Tongue (tissue), 1 donor: ENCODE measurements at regions not wholly inside any gene's neighbourhood (a gene's known extent, or its start where the extent isn't known, plus 50 kb on each side); places are given as distances from the start of the nearest gene placed in this dataset.
A peak's percentile ranks its signal among the peaks of the same experiment; 100 is the strongest.

Experiments used
- DNase-seq: peaks from one replicate; pipeline ENCODE4 v3.0.0-alpha.2; 2015

- peak; percentile 68 for DNase-seq
Observed at GRCh38 chr5:74316064-74316603, 324.4 kb downstream of the ENC1 start.

- no peak for DNase-seq
Observed at GRCh38 chr5:74314906-74315305, 325.6 kb downstream of the ENC1 start.

DNA sequence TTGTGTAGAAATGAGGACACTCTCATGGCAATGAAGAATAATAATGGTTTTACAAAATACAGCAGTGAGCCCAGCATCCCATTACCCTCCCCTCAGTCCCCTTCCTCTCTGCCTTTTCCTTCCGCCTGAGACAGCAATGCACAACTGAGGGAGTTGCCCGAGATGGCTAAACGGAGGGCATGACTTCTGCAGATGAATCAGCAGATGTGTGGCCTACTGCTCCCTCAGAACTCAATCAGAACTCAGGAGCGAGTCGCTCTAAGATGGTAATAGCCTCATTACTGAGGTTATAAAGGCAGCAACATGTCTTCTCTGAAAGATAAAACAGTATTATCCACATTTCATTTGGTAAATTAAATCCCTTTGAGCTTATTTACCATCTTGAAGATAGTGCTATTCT is 326.6 kb downstream of the ENC1 start:
- DNase-seq = no peak

DNA sequence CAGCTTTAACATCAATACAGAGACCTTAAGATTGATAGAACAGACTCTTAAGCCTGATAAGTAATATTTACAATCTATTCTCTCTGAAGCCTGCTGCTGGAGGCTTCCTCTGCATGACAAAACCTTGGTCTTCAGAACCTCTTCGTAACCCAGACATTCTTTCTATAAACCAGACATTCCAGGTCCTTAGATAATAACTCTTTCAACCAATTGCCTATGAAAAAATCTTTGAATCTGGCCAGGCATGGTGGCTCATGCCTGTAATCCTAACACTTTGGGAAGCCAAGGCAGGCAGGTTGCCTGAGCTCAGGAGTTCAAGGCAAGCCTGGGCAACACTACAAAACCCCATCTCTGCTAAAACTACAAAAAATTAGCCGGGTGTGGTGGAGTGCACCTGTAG is 327.8 kb downstream of the ENC1 start:
- no peak for DNase-seq

GRCh38 chr5:74311961-74312360 is 328.6 kb downstream of the ENC1 start:
- DNase-seq = no peak

DNA sequence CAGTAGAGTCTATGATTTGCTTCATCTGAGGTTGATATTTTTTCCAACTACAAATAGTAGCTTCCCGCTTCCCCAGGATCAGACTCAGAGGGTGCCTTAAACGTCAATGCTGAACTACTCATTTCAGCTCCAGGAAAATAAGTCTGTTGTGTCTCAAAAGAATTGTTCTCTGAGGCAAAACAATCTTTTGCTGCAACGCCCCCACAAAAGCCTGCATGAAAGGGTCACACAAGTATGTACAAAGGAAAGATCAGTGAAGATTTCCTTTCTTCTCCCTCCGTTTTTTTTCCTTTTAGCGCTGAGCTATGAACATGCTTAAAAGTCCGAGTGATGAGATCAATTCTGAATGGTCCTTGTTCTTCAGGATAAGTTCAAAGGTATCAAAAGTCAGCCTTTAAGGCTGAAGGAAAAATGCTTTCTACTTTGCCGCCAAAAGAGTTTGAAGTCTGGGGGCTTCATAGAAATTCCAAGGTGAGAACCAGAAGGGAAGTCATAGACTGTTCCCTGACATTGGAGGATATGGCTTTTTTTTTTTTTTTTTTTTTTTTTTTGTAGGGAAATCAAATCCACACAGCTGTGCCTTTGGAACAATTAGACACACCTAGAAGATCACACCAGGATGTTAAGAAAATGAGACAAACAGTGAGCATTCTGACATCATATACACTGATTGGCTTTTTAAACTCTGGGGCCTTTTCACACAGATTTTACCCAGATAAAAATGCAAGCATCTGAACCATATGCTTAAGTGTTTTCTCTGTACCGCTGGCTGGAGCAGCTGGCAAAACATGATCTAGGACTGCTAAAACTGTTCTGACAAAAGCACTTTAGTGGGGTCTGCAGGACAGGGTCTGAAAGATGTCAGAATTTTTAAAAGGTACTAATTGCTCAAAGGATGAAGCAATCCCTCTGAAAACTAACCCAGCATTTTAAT is 329.3 kb downstream of the ENC1 start:
- DNase-seq = peak; percentile 72

GRCh38 chr5:74310386-74310785 is 330.1 kb downstream of the ENC1 start:
- peak; percentile 36 for DNase-seq

DNA sequence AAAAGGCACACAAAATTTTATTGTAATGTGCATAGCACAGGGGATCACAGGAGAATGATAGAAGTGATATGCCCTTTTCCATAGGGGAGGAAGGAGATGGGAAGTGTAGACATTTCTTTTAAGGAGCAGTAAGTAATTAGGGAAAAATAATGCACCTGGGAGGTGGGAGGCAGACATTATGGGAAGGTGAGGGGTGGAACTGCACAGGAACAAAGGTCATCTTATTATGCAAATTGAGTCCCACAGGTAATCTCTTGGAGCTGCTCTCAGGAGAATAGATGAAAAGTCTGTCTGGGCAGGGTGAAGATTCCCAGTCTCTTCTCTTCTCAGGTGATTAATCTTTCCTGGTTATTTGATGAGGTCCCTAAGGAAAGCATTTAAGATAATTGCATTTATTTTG is 331.5 kb downstream of the ENC1 start:
- DNase-seq = no peak

DNA sequence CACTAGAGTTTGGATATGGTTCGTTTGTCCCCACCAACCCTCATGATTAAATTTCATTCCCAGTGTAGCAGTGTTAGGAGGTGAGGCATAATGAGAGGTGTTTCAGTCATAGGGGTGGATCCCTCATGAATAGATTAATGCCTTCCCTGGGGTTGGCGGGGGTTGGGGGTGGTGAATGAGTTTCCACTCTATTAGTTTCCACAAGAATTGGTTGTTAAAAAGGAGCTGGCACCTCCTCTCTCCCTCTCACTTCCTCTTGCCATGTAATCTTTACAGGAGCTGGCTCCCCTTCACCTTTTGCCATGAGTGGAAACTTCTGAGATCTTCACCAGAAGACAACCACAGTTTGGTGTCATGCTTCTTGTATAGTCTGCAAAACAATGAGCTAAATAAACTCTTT is 333.7 kb downstream of the ENC1 start:
- no peak for DNase-seq

DNA sequence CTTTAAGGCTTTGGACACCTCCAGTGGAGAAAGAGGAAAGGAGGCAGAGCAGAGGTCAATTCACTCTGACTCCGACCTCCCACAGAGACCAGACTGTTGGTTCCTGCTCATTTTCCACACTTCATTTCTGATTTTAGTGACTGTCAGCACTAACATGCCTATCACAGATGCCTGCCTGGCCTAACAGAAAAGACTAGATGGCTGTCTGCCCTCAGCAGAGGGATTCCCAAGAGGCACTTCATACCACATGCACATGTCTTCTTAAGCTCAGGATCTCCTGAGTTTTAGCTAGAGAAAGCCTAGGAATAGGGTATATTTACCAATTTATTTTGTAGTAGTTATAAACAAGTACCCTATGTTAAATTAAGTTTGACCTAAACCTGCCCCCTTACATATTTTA is 336.0 kb downstream of the ENC1 start:
- no peak for DNase-seq

GRCh38 chr5:74303578-74303977 is 336.9 kb downstream of the ENC1 start:
- DNase-seq = no peak

GRCh38 chr5:74301576-74301975 is 339.0 kb downstream of the ENC1 start:
- peak; percentile 65 for DNase-seq

GRCh38 chr5:74300808-74301389 is 339.6 kb downstream of the ENC1 start:
- no peak for DNase-seq

DNA sequence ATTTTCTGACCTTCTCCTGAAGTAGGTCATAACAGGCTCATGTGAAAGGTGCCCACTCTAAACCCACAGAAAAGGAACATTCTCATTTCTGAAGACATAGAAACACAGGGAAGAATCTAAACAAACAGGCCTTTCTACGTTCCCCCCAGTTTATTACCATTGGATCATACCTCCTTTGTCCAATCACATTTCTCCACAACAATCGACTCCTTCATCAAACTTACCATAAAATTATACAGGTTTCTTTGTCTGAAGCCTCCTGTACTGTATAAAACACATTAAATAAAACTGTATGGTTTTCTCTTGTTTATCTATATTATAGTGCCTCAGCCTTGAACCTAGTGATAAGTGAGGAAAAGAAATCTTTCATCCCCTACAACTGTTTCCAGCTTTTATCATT is 340.7 kb downstream of the ENC1 start:
- no peak for DNase-seq

DNA sequence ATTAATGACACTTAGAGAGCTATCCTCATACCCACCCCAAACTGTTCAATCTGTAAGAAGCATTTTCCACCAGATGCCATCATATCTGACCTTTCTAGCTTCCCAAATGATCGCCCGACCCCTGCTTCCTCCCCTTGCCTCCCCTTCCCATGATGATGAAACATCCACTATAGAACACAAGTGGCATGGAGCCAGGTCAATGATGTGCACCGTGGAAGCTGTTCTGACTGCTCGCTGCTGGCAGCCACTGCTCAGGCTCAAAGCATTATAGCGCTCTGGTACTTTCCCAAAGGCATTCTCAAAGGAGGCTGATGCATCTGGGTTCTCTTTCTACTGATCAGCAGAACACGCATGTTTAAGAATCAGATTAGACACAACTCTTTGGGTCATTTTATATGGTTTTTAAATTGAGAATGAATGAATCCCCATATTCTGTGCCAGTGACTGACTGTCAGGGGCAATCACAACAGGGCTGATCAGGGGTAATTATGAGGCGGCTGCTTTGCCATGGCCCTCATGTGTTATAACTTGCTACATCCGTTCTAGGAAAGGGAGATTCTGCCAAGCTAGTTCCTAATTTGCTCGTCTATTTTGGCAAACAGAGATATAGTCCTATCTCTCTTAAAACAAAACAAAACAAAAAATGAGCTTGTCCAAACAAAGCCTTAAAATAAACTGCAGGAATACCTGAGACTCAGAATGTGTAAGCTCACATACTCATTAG is 343.7 kb downstream of the ENC1 start:
- DNase-seq = peak; percentile 82

- DNase-seq = no peak
Observed at GRCh38 chr5:74295676-74296075, 344.9 kb downstream of the ENC1 start.

DNA sequence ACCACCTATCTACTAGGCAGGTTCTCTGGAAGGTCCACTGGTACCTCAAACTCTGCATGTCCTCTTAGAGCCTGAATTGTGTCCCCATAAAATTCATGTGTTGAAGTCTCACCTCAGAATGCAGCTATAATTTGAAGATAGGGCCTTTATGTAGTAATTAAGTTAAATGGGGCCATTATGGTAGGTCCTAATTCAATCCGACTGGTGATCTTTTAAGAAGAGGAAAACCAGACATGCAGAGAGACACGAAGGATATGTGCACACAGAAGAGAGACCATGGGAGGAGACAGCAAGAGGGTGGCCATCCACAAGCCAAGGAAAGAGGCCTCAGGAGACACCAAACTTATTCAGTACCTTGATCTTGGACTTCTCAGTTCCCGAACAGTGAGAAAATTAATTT is 345.4 kb downstream of the ENC1 start:
- DNase-seq = no peak

- no peak for DNase-seq
Observed at GRCh38 chr5:74294231-74294705, 346.3 kb downstream of the ENC1 start.

- no peak for DNase-seq
Observed at GRCh38 chr5:74293182-74293581, 347.3 kb downstream of the ENC1 start.

- DNase-seq = no peak
Observed at GRCh38 chr5:74290634-74291241, 349.8 kb downstream of the ENC1 start.

DNA sequence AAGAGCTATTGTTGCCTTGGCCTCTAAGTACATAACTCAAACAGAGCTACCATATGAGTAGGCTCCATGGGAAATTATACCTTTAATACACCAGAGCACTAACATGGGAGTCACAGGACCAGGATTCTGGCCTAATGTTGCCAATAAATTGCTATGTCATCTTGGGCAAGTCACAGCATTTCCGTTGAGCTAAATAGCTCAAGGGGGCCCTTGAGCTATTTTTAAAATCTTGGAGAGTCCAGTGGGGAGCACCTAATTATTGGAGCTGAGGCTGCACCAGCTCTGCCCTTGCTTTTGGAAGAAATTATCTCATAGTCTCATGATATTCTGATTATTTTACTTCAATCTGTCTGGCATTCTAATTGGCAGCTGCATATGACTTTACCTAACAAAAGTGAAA is 350.8 kb downstream of the ENC1 start:
- DNase-seq = no peak

GRCh38 chr5:74289238-74289637 is 351.3 kb downstream of the ENC1 start:
- DNase-seq = no peak
